PC-9 (cell line): ENCODE measurements at regions not wholly inside any gene's neighbourhood (a gene's known extent, or its start where the extent isn't known, plus 50 kb on each side); places are given as distances from the start of the nearest gene placed in this dataset.

Experiments used
- BruUV-seq: library from RNA; stranded (reverse); fragments of 400-500 nt; replicated peaks from 2 replicates; lab custom pipeline; 2021; lab: Mats Ljungman, UMichigan
- CTCF ChIA-PET: fragments of 300-600 bp; sonication (Branson Sonifier 250); formaldehyde crosslinking; loops from one replicate; lab custom pipeline; 2022; ENCODE audit warnings: antibody characterized with exemption; lab: Charles Lee
- POLR2A ChIA-PET: fragments of 300-600 bp; sonication (Branson Sonifier 250); formaldehyde crosslinking; loops from one replicate; lab custom pipeline; 2022; ENCODE audit warnings: antibody characterized with exemption; ENCODE audit not compliant: unreplicated experiment; lab: Charles Lee
- DNase-seq, 2 experiments: peaks; one replicate each; pipeline versions ENCODE4 v3.0.0 to v3.0.0-alpha.2; 2015 to 2022; ENCODE audit warnings: mixed read lengths in 1 of 2
- H2AFZ ChIP-seq: fragments of 200-600 bp; sonication (generic); 2 replicates; pipeline ENCODE4 v1.8.1; 2017; ENCODE audit warnings: antibody characterized with exemption
- H3F3A ChIP-seq: fragments of 200-600 bp; sonication (generic); 2 replicates; pipeline ENCODE4 v1.8.1; 2017; ENCODE audit warnings: antibody characterized with exemption, mild to moderate bottlenecking, low read depth; ENCODE audit not compliant: insufficient read depth
- H3K27ac ChIP-seq: fragments of 200-600 bp; sonication (generic); 2 replicates; pipeline ENCODE4 v1.6.1; 2016; ENCODE audit warnings: mixed run types
- H3K27me3 ChIP-seq: fragments of 200-600 bp; sonication (generic); 2 replicates; pipeline ENCODE4 v1.6.1; 2016; ENCODE audit warnings: low read depth, mixed run types; ENCODE audit not compliant: insufficient read depth
- H3K36me3 ChIP-seq: fragments of 200-600 bp; sonication (generic); 2 replicates; pipeline ENCODE4 v1.6.1; 2016; ENCODE audit warnings: low read depth, mixed run types
- H3K4me1 ChIP-seq: fragments of 200-600 bp; sonication (generic); replicated peaks from 2 replicates; pipeline ENCODE4 v1.6.1; 2016; ENCODE audit warnings: mixed run types; ENCODE audit not compliant: insufficient read depth
- H3K4me2 ChIP-seq: fragments of 200-600 bp; sonication (generic); 2 replicates; pipeline ENCODE4 v1.6.1; 2017; ENCODE audit warnings: mixed run types
- H3K4me3 ChIP-seq: fragments of 200-600 bp; sonication (generic); 2 replicates; pipeline ENCODE4 v1.6.1; 2016; ENCODE audit warnings: mixed run types
- H3K79me2 ChIP-seq: fragments of 200-600 bp; sonication (generic); 2 replicates; pipeline ENCODE4 v1.6.1; 2017; ENCODE audit warnings: low read depth, mixed run types
- H3K9me2 ChIP-seq: fragments of 200-600 bp; sonication (generic); 2 replicates; pipeline ENCODE4 v1.8.1; 2017; ENCODE audit warnings: mild to moderate bottlenecking; ENCODE audit not compliant: insufficient read depth
- H3K9me3 ChIP-seq: fragments of 200-600 bp; sonication (generic); 2 replicates; pipeline ENCODE4 v1.8.1; 2016; ENCODE audit warnings: low read depth; ENCODE audit not compliant: insufficient read depth
- H4K20me1 ChIP-seq: fragments of 200-600 bp; sonication (generic); 2 replicates; pipeline ENCODE4 v1.8.1; 2017; ENCODE audit not compliant: insufficient read depth
- CTCF ChIP-seq: fragments of 200-600 bp; sonication (generic); conservative IDR thresholded peaks from 2 replicates; pipeline ENCODE4 v1.6.1; 2017; ENCODE audit warnings: mixed run types, antibody characterized with exemption, mild to moderate bottlenecking, moderate library complexity
- EZH2 ChIP-seq: fragments of 200-600 bp; sonication (generic); IDR thresholded peaks from 2 replicates; pipeline ENCODE4 v1.8.0; 2017; ENCODE audit warnings: antibody characterized with exemption, low read depth
- intact Hi-C: fragments of 100-400 bp; cut with micrococcal nuclease; formaldehyde crosslinking; loops from one replicate; pipeline ENCODE4 v1.10.0; 2022; ENCODE audit not compliant: unreplicated experiment

- TF ChIP-seq CTCF (no peak), EZH2 (no peak)
- CTCF ChIA-PET = interaction anchor here (0.6 kb wide), 1 partner anchor 48 kb away, joined by 3 read pairs; no protein-coding TSS in a partner anchor
- H3K79me2 ChIP-seq = no peaks in the 10 kb centered on the region
- H2AFZ ChIP-seq = no peak overlapping the region
- no peaks in the 10 kb centered on the region for H3F3A ChIP-seq
- POLR2A ChIA-PET = no interaction called here
- H3K4me1 ChIP-seq = 0 out of 2 replicates have a peak, but pooled peaks cover 5% of the 10 kb centered on the region
- H3K27me3 ChIP-seq = no peaks in the 10 kb centered on the region
- H3K9me2 ChIP-seq = no peaks in the 10 kb centered on the region
- H3K4me2 ChIP-seq = no peak overlapping the region
- H3K36me3 ChIP-seq = no peaks in the 10 kb centered on the region
- no peak overlapping the region for H3K4me3 ChIP-seq
- no TSS peak for BruUV-seq
- intact Hi-C loops = no loop called here
- no peak overlapping the region for H3K27ac ChIP-seq
- DNase-seq = no peak
- H3K9me3 ChIP-seq = no peaks in the 10 kb centered on the region
- no peaks in the 10 kb centered on the region for H4K20me1 ChIP-seq
Observed at GRCh38 chr1:30037251-30038118, 685.9 kb downstream of the MATN1 start.

- Histone ChIP-seq H3K36me3 (no peaks in the 10 kb centered on the region), H3K27ac (no peak overlapping the region), H3K27me3 (no peaks in the 10 kb centered on the region), H3F3A (no peaks in the 10 kb centered on the region), H3K9me3 (no peaks in the 10 kb centered on the region), H3K4me3 (no peak overlapping the region), H3K4me1 (0 out of 2 replicates have a peak, but pooled peaks cover 5% of the 10 kb centered on the region), H2AFZ (no peak overlapping the region), H3K4me2 (no peak overlapping the region), H3K9me2 (no peaks in the 10 kb centered on the region), H3K79me2 (no peaks in the 10 kb centered on the region), H4K20me1 (no peaks in the 10 kb centered on the region)
- TF ChIP-seq EZH2 = no peak
- TF ChIP-seq CTCF = no peak
- DNase-seq = no peak
- intact Hi-C loops = no loop called here
- POLR2A ChIA-PET = no interaction called here
- BruUV-seq = no TSS peak
- CTCF ChIA-PET = interaction anchor here (0.5 kb wide), 1 partner anchor 49 kb away, joined by 5 read pairs; no protein-coding TSS in a partner anchor
Observed at GRCh38 chr1:30036666-30037065, 686.7 kb downstream of the MATN1 start.

GRCh38 chr1:30036229-30036547, 687.2 kb downstream of the MATN1 start:
- no peaks in the 10 kb centered on the region for H3K9me2 ChIP-seq
- no peak for TF ChIP-seq EZH2
- TF ChIP-seq CTCF = no peak
- 0 out of 2 replicates have a peak, but pooled peaks cover 5% of the 10 kb centered on the region for H3K4me1 ChIP-seq
- H3K4me3 ChIP-seq = no peak overlapping the region
- no peaks in the 10 kb centered on the region for H3F3A ChIP-seq
- intact Hi-C loops = no loop called here
- H3K36me3 ChIP-seq = no peaks in the 10 kb centered on the region
- no peak overlapping the region for H2AFZ ChIP-seq
- no TSS peak for BruUV-seq
- H3K27me3 ChIP-seq = no peaks in the 10 kb centered on the region
- no peak overlapping the region for H3K27ac ChIP-seq
- POLR2A ChIA-PET = no interaction called here
- H3K79me2 ChIP-seq = no peaks in the 10 kb centered on the region
- H4K20me1 ChIP-seq = no peaks in the 10 kb centered on the region
- H3K4me2 ChIP-seq = no peak overlapping the region
- no peak for DNase-seq
- no peaks in the 10 kb centered on the region for H3K9me3 ChIP-seq
- CTCF ChIA-PET = interaction anchor here (0.5 kb wide), 1 partner anchor 49 kb away, joined by 5 read pairs; no protein-coding TSS in a partner anchor
